C4-2B (cell line): ENCODE measurements at regions not wholly inside any gene's neighbourhood (a gene's known extent, or its start where the extent isn't known, plus 50 kb on each side); places are given as distances from the start of the nearest gene placed in this dataset.

Experiments used
- ZFX ChIP-seq: fragments of 450-650 bp; IDR thresholded peaks from 2 replicates; pipeline ENCODE4 v1.6.1; 2017
- TF ChIP-seq, protein P1 (sequence below): fragments of 450-650 bp; conservative IDR thresholded peaks from 2 replicates; pipeline ENCODE4 v1.5.1; 2017; ENCODE audit warnings: mild to moderate bottlenecking

DNA sequence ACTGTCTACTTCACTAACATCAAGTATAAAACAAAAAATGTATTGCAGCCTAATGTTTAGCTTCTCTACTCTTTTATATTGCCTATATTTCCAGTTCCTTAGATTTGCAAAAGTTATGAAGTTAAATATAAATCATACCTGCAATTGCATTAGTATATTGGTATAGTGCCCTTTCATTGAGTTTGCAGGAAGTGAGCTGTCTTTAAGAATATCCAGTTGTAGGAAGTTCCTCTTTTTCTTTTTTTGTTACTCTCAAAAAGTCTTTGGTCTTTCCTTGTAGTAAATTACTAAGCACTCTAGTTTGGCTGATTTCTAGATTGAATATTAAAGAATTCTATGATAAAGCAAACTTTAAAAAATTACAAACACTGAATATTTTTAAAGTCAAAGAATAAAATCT, 71.3 kb upstream of the FN1 start:
- TF ChIP-seq, protein P1, sequence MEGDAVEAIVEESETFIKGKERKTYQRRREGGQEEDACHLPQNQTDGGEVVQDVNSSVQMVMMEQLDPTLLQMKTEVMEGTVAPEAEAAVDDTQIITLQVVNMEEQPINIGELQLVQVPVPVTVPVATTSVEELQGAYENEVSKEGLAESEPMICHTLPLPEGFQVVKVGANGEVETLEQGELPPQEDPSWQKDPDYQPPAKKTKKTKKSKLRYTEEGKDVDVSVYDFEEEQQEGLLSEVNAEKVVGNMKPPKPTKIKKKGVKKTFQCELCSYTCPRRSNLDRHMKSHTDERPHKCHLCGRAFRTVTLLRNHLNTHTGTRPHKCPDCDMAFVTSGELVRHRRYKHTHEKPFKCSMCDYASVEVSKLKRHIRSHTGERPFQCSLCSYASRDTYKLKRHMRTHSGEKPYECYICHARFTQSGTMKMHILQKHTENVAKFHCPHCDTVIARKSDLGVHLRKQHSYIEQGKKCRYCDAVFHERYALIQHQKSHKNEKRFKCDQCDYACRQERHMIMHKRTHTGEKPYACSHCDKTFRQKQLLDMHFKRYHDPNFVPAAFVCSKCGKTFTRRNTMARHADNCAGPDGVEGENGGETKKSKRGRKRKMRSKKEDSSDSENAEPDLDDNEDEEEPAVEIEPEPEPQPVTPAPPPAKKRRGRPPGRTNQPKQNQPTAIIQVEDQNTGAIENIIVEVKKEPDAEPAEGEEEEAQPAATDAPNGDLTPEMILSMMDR, result no peak
- TF ChIP-seq ZFX, result no peak
